Fibroblast of lung (primary cell): ENCODE measurements at regions not wholly inside any gene's neighbourhood (a gene's known extent, or its start where the extent isn't known, plus 50 kb on each side); places are given as distances from the start of the nearest gene placed in this dataset.

Experiments used
- CTCF ChIP-seq, 2 donors: IDR thresholded peaks in 1 of 2; conservative IDR thresholded peaks in 1 of 2; 1 replicate in 1 of 2; 2 replicates in 1 of 2; pipeline ENCODE4 v1.5.1; 2011 to 2012; ENCODE audit warnings: low read length in 2 of 2, control low read depth in 1 of 2, inconsistent platforms in 1 of 2, low read depth in 1 of 2, mild to moderate bottlenecking in 1 of 2
- EZH2 ChIP-seq: IDR thresholded peaks from 2 replicates; pipeline ENCODE4 v1.5.1; 2012; ENCODE audit warnings: low read length, control low read depth, mild to moderate bottlenecking; ENCODE audit errors: missing control alignments

- TF ChIP-seq CTCF (conservative IDR thresholded peaks at IDR 0.05 in 1 of 2, IDR thresholded peaks at IDR 0.05 in 1 of 2; ENCODE audit: low read depth in 1 of 2, low read length in 2 of 2) (no peak), EZH2 (no peak)
Observed at GRCh38 chr4:117412661-117413060, 327.3 kb upstream of the TRAM1L1 start.
